ENCODE measurements at regions not wholly inside any gene's neighbourhood (a gene's known extent, or its start where the extent isn't known, plus 50 kb on each side); places are given as distances from the start of the nearest gene placed in this dataset.

DNA sequence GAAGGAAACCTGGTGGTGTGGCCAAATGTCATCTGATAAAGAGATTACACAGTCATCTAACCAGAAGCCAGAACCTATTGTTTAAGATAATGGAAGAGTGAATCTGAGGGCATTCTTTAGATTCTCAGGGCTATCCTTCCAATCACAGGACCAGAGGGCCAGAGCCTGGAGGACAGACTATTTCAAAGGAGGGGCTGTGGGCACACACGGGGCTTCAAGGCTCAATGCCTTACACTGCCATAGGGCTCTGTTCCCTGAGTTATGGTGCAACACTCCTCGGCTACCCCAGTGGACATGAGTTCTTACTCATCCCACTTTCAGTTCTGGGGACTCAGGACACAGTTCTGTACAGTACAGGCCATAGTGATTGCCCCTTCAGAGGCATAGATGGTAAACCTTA is 343.9 kb upstream of the ALCAM start:
- TF ChIP-seq, protein P1, sequence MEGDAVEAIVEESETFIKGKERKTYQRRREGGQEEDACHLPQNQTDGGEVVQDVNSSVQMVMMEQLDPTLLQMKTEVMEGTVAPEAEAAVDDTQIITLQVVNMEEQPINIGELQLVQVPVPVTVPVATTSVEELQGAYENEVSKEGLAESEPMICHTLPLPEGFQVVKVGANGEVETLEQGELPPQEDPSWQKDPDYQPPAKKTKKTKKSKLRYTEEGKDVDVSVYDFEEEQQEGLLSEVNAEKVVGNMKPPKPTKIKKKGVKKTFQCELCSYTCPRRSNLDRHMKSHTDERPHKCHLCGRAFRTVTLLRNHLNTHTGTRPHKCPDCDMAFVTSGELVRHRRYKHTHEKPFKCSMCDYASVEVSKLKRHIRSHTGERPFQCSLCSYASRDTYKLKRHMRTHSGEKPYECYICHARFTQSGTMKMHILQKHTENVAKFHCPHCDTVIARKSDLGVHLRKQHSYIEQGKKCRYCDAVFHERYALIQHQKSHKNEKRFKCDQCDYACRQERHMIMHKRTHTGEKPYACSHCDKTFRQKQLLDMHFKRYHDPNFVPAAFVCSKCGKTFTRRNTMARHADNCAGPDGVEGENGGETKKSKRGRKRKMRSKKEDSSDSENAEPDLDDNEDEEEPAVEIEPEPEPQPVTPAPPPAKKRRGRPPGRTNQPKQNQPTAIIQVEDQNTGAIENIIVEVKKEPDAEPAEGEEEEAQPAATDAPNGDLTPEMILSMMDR (optimal IDR thresholded peaks at IDR 0.05 in 1 of 3, IDR thresholded peaks at IDR 0.05 in 1 of 3, conservative IDR thresholded peaks at IDR 0.05 in 1 of 3; ENCODE audit: extremely low read depth in 1 of 3, insufficient read depth in 2 of 3, low read length in 3 of 3) = no peak
- no peak for TF ChIP-seq EZH2 (IDR thresholded peaks at IDR 0.05; ENCODE audit: low read length)
